Astrocyte of the spinal cord (primary cell): ENCODE measurements at regions not wholly inside any gene's neighbourhood (a gene's known extent, or its start where the extent isn't known, plus 50 kb on each side); places are given as distances from the start of the nearest gene placed in this dataset.

Experiments used
- DNase-seq: peaks from one replicate; pipeline ENCODE4 v3.0.0; 2011; ENCODE audit warnings: low read depth, low spot score
- H3K4me3 ChIP-seq: 2 replicates; pipeline ENCODE4 v1.5.1; 2011; ENCODE audit warnings: low read depth, mild to moderate bottlenecking, low read length, moderate library complexity
- in situ Hi-C: cut with HindIII; loops from 2 replicates; pipeline ENCODE4 v1.10.0; 2017; ENCODE audit warnings: low sequenced_read_pairs
- TF ChIP-seq, protein P1 (sequence below): IDR thresholded peaks from 2 replicates; pipeline ENCODE4 v1.5.1; 2012; ENCODE audit warnings: low read depth, mild to moderate bottlenecking, low read length, inconsistent platforms

DNA sequence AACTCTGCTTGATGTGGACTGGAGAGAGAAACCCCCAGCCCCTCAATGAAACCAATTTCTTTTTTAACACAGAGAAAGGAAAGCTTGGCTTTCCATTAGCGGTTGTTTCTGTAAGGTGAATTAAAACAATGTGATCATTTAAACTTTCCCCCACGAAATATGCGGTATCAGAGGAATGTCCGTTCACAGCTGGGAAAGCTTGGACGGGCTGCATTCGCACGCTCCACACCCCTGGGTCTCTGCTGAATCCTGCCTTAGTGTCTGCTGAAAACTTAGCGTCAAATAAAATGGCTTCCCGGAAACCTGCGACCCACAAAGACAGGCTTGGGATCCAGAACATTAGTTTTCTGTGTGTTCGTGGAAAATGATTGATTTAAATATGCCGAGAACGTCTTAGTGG lies 71.7 kb downstream of the C16orf95 start:
- H3K4me3 ChIP-seq = no peak overlapping the region
- in situ Hi-C loops = no loop called here
- peak; percentile 17 for DNase-seq
- TF ChIP-seq, protein P1, sequence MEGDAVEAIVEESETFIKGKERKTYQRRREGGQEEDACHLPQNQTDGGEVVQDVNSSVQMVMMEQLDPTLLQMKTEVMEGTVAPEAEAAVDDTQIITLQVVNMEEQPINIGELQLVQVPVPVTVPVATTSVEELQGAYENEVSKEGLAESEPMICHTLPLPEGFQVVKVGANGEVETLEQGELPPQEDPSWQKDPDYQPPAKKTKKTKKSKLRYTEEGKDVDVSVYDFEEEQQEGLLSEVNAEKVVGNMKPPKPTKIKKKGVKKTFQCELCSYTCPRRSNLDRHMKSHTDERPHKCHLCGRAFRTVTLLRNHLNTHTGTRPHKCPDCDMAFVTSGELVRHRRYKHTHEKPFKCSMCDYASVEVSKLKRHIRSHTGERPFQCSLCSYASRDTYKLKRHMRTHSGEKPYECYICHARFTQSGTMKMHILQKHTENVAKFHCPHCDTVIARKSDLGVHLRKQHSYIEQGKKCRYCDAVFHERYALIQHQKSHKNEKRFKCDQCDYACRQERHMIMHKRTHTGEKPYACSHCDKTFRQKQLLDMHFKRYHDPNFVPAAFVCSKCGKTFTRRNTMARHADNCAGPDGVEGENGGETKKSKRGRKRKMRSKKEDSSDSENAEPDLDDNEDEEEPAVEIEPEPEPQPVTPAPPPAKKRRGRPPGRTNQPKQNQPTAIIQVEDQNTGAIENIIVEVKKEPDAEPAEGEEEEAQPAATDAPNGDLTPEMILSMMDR = no peak

DNA sequence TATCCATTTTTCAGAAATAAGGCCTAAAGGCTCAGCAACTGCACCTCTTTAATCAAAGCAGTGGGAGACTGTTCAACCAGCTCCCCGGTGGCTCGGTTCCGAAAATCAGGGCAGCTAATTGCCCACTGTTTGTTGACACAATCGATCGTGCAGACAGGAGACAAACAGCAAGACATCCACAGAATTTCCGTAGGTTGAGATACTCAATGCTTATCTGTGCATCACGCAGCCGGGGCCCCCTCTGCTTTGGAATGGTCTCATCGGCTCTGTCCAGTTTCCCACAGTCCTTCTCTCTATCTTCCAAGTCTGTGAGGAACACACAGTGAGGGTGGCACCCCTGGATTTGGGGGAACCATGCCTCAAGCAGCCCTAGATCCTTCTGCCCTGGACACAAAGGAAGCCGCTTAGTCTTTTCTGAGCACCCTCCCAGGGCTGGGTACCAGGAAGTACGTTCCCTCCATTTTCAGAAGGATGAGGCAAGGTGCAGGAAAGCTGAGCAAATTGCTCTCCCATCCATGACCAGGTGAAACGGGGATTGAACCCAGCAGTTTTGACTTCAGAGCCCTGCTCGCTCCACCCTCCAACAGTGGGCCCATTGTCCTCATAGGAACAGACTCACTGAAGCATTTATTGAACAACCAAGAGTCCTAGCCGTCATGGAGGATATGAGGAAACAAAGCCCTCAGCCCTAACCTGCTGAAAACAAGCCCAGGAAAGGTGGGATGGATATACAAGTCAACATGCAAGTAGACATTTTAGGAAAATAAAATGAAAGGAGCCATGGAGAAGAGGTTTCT lies 70.7 kb downstream of the C16orf95 start:
- TF ChIP-seq, protein P1 = no peak
- H3K4me3 ChIP-seq = no peak overlapping the region
- DNase-seq = no peak
- in situ Hi-C loops = no loop called here

DNA sequence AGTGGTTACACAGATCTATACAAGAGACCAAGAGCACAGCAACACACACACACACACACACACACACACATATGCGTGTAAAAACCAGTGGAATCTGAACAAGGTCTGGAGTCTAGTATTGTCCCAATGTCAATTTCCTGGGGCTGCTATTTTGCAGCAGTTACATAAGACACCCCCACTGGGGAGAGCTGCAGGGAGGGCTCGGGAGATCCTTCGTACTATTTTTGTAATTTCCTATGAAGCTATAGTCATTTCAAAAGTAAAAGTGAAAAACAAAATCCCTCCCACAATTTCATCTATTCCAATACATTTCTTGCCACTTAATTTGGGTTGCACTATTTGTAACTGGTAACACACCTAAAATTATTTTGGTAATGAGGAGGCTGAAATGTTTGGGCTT lies 68.5 kb downstream of the C16orf95 start:
- in situ Hi-C loops = no loop called here
- TF ChIP-seq, protein P1 = no peak
- H3K4me3 ChIP-seq = no peak overlapping the region
- DNase-seq = no peak

DNA sequence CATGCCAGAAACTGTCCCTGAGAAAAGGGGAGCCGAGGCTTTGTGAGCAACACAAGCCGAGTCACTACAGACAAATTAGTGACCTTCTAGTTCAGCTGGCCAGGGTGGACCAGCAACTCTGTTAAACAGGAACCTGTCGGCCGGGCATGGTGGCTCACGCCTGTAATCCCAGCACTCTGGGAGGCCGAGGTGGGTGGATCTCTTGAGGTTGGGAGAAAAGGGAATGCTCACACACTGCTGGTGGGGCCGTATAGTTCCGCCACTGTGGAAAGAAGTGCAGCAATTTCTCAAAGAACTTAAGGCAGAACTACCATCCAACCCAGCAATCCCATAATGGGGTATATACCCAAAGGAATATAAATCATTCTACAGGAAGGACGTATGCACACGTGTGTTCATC lies 67.8 kb downstream of the C16orf95 start:
- in situ Hi-C loops = no loop called here
- H3K4me3 ChIP-seq = no peak overlapping the region
- no peak for DNase-seq
- TF ChIP-seq, protein P1 = no peak

DNA sequence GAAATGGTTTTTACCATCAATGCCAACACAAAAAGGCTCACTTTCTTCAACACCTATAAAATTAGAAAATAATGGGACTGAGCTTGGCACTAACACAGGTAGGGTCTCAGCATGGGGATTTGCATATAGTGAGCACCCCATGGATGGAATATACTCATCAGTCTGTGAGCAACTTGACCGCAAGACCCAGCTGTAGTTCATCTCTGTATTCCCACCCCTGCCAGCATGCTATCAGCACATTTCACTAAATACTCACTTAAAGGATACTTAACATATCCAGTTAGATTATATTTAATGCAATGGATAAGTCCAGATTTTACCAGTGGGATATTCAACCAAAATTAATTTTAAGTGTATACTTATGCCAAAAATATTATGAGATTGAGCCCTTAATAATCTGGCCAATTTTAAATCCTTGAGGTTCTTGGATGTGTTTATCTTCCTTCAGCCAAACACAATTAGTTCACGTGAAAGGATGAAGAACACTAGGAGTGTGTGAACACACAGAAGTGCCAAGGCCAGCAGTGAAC lies 66.7 kb downstream of the C16orf95 start:
- H3K4me3 ChIP-seq = no peak overlapping the region
- DNase-seq = no peak
- in situ Hi-C loops = no loop called here
- TF ChIP-seq, protein P1 = no peak

DNA sequence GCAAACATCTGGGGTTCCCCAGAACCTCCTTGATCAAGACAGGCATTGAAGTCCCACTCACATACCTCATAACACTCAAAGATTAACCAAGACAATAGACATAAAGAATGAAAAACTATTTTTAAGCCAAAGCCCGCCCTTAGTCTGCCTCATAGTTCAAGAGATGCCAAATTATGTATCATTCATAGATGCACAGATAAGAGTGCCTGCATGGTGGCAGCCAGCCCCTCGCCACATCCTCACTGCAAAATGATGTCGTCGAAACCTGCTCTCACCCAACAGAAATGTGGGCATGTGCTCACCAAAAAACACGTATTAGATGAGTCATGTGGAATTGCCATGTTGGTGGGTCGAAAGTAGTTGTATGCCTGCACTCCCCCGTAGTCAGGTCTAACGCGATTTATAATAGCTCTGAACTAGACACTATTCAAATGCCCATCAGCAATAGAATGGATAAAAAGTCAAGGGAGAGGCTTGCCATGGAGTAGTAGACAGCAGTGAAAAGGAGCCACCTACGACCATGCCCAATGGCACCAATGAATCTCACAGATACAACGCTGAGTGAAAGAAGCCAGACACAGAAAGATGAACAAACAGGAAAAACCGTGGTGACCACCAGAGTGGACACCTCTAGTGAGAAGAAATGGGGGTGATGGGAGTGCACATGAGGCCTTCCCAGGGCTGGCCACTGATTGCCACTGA lies 64.8 kb downstream of the C16orf95 start:
- no peak for DNase-seq
- in situ Hi-C loops = no loop called here
- H3K4me3 ChIP-seq = no peak overlapping the region
- TF ChIP-seq, protein P1 = no peak
